AG04449 (cell line): ENCODE measurements at regions not wholly inside any gene's neighbourhood (a gene's known extent, or its start where the extent isn't known, plus 50 kb on each side); places are given as distances from the start of the nearest gene placed in this dataset.

Experiments used
- CTCF ChIA-PET: fragments of 350-600 bp; formaldehyde crosslinking; extraction: SDS; loops from one replicate; lab custom pipeline; 2021; ENCODE audit warnings: antibody characterized with exemption; lab: Yijun Ruan, JAX
- POLR2A ChIA-PET: fragments of 400-600, 350-600 bp; formaldehyde crosslinking; extraction: SDS; loops from one replicate; lab custom pipeline; 2020; ENCODE audit warnings: antibody characterized with exemption, inconsistent platforms; lab: Yijun Ruan, JAX
- DNase-seq: peaks from one replicate; pipeline ENCODE4 v3.0.0-alpha.2; 2010; ENCODE audit warnings: low read depth, low spot score
- H3K4me3 ChIP-seq: 2 replicates; pipeline ENCODE4 v1.5.1; 2011; ENCODE audit warnings: low read depth, mild to moderate bottlenecking, control low read depth, low read length
- CTCF ChIP-seq: IDR thresholded peaks from one replicate; pipeline ENCODE4 v1.5.1; 2011; ENCODE audit warnings: mild to moderate bottlenecking, moderate library complexity, low read length, control low read depth, inconsistent platforms; ENCODE audit not compliant: insufficient read depth; ENCODE audit errors: missing control alignments

GRCh38 chr6:134534708-134535149 is 216.8 kb upstream of the SGK1 start:
- DNase-seq = no peak
- no peak for TF ChIP-seq CTCF
- CTCF ChIA-PET = interaction anchor here (0.9 kb wide), 1 partner anchor 357 kb away, joined by 3 read pairs; no protein-coding TSS in a partner anchor
- POLR2A ChIA-PET = no interaction called here
- H3K4me3 ChIP-seq = no peak overlapping the region

- ChIA-PET POLR2A (interaction anchor here (0.7 kb wide), 1 partner anchor 18 kb away, joined by 3 read pairs; no protein-coding TSS in a partner anchor), CTCF (interaction anchor here (0.9 kb wide), 1 partner anchor 356 kb away, joined by 3 read pairs; no protein-coding TSS in a partner anchor)
- no peak for DNase-seq
- no peak for TF ChIP-seq CTCF
- H3K4me3 ChIP-seq = no peak overlapping the region
Observed at GRCh38 chr6:134533991-134534390, 216.1 kb upstream of the SGK1 start.

GRCh38 chr6:134532694-134533624 is 215.0 kb upstream of the SGK1 start:
- H3K4me3 ChIP-seq = no peak overlapping the region
- ChIA-PET POLR2A (interaction anchor here (0.7 kb wide), 2 partner anchors 19 to 88 kb away, joined by 3 read pairs; no protein-coding TSS in a partner anchor), CTCF (interaction anchor here (0.7 to 1.2 kb wide), 2 partner anchors 10 to 439 kb away, joined by 3 to 4 read pairs; no protein-coding TSS in a partner anchor)
- DNase-seq = no peak
- no peak for TF ChIP-seq CTCF

- POLR2A ChIA-PET = no interaction called here
- no peak for TF ChIP-seq CTCF
- CTCF ChIA-PET = no interaction called here
- H3K4me3 ChIP-seq = no peak overlapping the region
- no peak for DNase-seq
Observed at GRCh38 chr6:134531611-134532010, 213.7 kb upstream of the SGK1 start.

- H3K4me3 ChIP-seq = no peak overlapping the region
- no peak for DNase-seq
- ChIA-PET POLR2A (no interaction called here), CTCF (no interaction called here)
- no peak for TF ChIP-seq CTCF
Observed at GRCh38 chr6:134531188-134531551, 213.3 kb upstream of the SGK1 start.

- no peak for DNase-seq
- CTCF ChIA-PET = no interaction called here
Observed at GRCh38 chr6:134529921-134530320, 212.0 kb upstream of the SGK1 start.

More at GRCh38 chr6:134529921-134530320, 212.0 kb upstream of the SGK1 start:
- TF ChIP-seq CTCF = no peak
- H3K4me3 ChIP-seq = no peak overlapping the region
- POLR2A ChIA-PET = no interaction called here
